ENCODE measurements at regions not wholly inside any gene's neighbourhood (a gene's known extent, or its start where the extent isn't known, plus 50 kb on each side); places are given as distances from the start of the nearest gene placed in this dataset.

GRCh38 chr19:23817519-23817918 lies 58.8 kb upstream of the ZNF681 start:
- WGBS, 2 donors: 73 to 81% methylated on average over 4 of the region's 4 CpGs
- TF ChIP-seq CTCF (IDR thresholded peaks at IDR 0.05) (no peak), EP300 (IDR thresholded peaks at IDR 0.05) (no peak), POLR2A (IDR thresholded peaks at IDR 0.05) (no peak), POLR2AphosphoS5 (IDR thresholded peaks at IDR 0.05) (no peak)
- H3K4me3 ChIP-seq: no peak overlapping the region
- no peak for DNase-seq
- no peaks in the 10 kb centered on the region for H3K36me3 ChIP-seq
- no peak overlapping the region for H3K27ac ChIP-seq
- H3K9me3 ChIP-seq: peaks cover 0 to 35% (median 2%) of the 10 kb centered on the region in 4 donors
- H3K4me1 ChIP-seq: no peaks in the 10 kb centered on the region
- intact Hi-C loops (cut with DNase I): no loop called here
- no peaks in the 10 kb centered on the region for H3K27me3 ChIP-seq

- Histone ChIP-seq H3K27ac (no peak overlapping the region), H3K4me3 (no peak overlapping the region), H3K9me3 (peaks cover 0 to 4% (median 0%) of the 10 kb centered on the region in 4 donors), H3K4me1 (no peaks in the 10 kb centered on the region), H3K36me3 (no peaks in the 10 kb centered on the region), H3K27me3 (no peaks in the 10 kb centered on the region)
- intact Hi-C loops (cut with DNase I): no loop called here
- TF ChIP-seq CTCF (IDR thresholded peaks at IDR 0.05): no peak
- TF ChIP-seq POLR2AphosphoS5 (IDR thresholded peaks at IDR 0.05): no peak
- WGBS, 2 donors: 65% methylated on average over 3 of the region's 3 CpGs
- DNase-seq: no peak
These were observed 51.8 kb upstream of the ZNF681 start for GRCh38 chr19:23810496-23810895.
